GM12873 (cell line): ENCODE measurements at regions not wholly inside any gene's neighbourhood (a gene's known extent, or its start where the extent isn't known, plus 50 kb on each side); places are given as distances from the start of the nearest gene placed in this dataset.

ENCODE experiments used
- TF ChIP-seq, protein P1 (sequence below): IDR thresholded peaks from 2 replicates; pipeline ENCODE4 v1.5.1; 2012; ENCODE audit warnings: low read depth, mild to moderate bottlenecking, moderate library complexity, low read length, control low read depth; ENCODE audit not compliant: insufficient read depth; ENCODE audit errors: missing control alignments

DNA sequence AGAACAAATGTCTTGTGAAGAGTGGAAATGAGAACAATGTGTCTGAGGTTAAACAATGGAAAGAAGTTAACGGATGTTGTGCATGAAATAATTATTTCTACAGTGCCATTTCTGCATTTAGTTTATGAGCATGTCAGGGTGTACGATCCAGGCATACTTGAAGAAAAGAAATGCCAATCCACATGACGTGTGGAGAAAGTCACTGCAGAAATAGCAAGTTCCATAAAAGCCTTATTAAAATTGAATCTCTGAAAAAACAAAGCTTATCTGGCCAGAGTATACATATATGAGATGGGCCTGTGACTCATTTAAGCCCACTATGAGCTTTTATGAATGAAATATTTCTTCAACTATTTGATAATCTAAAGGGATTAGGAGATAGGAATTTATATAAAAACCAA lies 426.1 kb downstream of the EFNB2 start:
- TF ChIP-seq, protein P1, sequence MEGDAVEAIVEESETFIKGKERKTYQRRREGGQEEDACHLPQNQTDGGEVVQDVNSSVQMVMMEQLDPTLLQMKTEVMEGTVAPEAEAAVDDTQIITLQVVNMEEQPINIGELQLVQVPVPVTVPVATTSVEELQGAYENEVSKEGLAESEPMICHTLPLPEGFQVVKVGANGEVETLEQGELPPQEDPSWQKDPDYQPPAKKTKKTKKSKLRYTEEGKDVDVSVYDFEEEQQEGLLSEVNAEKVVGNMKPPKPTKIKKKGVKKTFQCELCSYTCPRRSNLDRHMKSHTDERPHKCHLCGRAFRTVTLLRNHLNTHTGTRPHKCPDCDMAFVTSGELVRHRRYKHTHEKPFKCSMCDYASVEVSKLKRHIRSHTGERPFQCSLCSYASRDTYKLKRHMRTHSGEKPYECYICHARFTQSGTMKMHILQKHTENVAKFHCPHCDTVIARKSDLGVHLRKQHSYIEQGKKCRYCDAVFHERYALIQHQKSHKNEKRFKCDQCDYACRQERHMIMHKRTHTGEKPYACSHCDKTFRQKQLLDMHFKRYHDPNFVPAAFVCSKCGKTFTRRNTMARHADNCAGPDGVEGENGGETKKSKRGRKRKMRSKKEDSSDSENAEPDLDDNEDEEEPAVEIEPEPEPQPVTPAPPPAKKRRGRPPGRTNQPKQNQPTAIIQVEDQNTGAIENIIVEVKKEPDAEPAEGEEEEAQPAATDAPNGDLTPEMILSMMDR = no peak

DNA sequence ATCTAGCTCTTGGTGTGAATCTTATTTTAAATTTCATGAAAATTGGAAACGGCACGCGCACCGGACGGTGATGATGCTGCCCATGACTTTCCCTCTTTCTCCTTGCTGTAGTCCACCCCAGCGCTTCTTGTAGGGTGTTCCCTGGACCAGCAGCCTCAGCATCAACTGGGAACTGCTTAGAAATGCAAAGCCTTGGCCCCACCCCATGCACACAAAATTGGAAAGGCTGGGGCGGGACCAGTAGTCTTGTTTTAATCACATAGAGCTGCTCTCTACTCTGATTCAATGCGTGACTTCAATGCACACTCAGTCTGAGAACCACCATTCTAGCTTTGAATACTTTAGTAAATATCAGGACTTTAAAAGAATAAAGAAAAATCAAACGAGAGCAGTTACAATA lies 427.1 kb downstream of the EFNB2 start:
- TF ChIP-seq, protein P1 = no peak

DNA sequence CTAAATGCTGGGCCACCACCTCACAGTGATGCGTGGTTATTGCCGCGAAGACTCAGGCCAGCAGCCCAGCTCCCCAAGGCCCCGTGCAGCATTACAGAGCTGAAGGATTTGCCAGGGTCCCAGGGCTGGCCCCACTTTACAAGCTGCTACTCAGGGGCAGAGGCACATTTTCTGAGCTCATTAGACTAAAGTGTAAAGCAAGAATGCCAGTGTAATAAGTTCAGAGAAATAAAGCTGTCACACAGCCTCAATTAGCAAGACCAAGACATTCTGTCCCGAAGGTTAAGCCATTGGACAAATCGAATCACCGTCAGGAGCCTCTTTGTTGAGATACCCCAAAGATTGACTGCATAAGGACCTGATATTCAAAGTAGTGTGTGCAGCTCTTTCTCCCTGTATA lies 428.4 kb downstream of the EFNB2 start:
- TF ChIP-seq, protein P1 = no peak

DNA sequence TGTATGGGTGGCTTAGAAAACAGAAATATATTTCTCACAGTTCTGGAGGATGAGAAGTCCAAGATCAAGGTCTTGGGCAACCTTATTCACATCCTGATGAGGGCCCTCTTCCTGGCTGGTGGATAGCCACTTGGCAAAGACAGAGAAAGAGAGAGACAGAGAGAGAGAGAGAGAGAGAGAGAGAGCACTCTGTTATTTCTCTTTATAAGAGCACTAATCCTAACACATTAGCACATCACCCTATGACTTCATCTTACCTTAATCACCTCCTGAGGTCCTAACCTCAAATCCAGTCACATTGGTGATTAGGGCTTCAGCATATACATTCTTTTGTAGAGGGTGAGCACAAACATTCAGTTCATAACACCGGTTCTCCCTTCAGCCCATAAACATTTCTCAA lies 430.3 kb downstream of the EFNB2 start:
- TF ChIP-seq, protein P1 = no peak

DNA sequence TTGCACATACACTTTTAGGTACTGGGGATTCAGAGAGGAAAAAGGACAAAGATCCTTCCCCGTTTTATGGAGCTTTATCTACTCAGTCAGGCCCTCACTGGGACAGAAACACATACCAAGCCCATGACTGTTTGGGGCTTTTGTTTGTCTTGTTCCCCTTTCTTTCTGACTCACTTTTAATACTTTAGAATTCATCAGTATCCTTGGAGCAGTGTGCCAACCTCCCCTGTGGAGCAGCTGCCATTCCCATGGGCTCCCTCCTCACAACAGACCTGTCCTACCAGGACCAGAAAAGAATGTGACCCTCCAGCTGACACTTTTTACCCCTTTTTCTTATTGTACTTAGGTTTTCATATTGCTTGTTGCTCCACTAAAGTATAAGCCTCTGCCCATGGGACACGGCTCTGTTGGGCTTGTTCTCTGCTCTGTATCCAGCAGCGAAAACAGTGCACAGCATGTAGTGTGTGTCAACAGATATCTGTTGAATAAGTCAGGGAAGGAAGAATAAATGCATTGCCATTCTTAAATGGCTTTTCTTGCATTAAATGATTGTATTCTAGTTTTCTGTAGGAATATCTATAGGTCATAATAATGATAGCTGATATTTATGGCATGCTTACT lies 431.1 kb downstream of the EFNB2 start:
- TF ChIP-seq, protein P1 = no peak

DNA sequence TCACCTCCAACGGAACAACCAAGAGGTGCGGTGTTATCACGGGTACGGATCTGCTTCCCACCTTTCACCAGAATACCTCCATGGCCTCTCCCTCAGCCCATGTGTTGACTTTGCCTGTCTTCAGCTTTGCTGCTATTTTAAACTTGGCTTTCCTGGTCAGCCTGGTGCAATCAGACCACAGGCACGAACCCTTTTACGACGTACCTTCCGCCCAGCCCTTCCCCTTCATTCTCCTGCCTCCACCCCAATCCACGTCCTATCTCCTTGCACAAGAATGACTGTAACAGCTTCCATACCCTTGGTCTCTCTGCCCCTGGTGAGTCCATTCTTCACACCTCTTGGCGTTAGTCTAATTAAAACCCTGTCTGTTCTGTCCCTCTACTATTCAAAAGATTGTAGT lies 431.7 kb downstream of the EFNB2 start:
- TF ChIP-seq, protein P1 = no peak

DNA sequence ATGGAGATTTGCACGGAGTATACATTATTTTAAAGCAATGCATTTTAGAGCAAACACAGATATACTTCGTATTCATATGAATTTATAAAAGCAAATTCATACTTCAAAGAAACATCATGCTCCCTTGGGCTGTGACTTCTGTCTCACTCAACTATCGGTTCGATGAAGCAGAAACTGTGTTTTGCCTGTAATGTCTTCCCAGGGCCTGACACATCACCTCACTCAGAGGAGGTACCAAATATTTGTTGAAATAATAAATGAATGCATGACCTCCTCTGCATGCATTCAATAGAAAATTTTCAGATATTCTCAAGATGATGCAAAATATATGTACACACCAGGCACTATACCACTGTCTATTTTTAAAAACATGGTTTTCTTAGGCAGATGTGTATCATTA lies 432.7 kb downstream of the EFNB2 start:
- TF ChIP-seq, protein P1 = no peak
